ENCODE measurements at regions not wholly inside any gene's neighbourhood (a gene's known extent, or its start where the extent isn't known, plus 50 kb on each side); places are given as distances from the start of the nearest gene placed in this dataset.

DNA sequence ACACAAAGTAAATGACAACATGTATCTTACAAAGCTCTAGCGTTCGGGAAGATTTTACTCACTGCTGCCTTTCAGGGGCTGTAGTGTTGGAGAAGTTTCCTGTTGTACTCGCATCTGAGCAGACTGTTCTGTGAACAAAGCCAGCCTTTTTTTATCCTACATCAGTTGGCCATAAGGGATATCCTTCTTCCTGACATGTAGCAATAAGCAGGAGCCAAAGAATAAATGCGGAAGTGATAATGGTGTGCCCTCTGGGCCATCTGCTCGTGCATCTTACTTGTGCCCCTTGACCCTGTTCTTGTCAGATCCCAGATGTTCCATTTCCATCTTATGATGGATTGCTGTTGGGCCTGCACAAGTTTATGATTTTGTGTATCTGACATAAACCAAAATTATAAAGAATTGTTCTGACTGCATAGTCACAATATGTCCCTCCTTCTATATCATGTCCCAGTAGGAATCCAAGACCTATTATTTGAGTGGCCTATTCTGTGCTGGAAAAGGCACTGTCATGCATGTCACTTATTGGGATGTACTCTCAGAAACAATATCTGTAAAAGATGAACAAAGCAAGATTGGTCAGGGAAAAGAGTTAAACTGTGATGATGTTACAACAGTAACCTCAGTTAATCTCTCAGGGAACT, 631.3 kb downstream of the NSUN3 start:
- intact Hi-C loops (cut with micrococcal nuclease): no loop called here
- Mint-ChIP-seq H3K4me1 (ENCODE audit: low read depth) (no peaks in the 10 kb centered on the region), H3K9me3 (peaks cover 4% of the 10 kb centered on the region), H3K36me3 (ENCODE audit: low read depth) (no peaks in the 10 kb centered on the region), H3K27ac (no peak overlapping the region), H3K27me3 (ENCODE audit: insufficient read depth) (no peaks in the 10 kb centered on the region), H3K4me3 (no peak overlapping the region)
- DNase-seq (ENCODE audit: low spot score): no peak

DNA sequence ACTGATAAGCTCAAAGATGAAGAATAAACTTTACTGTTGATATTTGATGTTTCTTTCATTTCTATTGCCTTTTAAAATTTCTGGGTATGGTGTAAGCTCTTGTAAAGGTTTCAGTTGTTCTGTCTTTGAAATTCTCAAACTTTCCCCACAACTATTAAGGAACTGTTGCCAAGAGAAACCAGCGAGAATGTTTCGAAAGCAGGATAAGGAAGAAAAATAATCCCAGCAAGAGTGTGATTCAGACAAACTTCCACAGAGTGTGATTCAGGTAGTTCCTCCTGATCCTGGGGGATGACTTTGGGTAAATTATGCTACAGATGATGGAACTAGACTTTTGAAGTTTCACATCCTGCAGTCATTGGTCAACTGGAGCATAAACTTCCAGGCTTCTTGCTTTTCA, 632.0 kb downstream of the NSUN3 start:
- H3K27me3 Mint-ChIP-seq (ENCODE audit: insufficient read depth): no peaks in the 10 kb centered on the region

DNA sequence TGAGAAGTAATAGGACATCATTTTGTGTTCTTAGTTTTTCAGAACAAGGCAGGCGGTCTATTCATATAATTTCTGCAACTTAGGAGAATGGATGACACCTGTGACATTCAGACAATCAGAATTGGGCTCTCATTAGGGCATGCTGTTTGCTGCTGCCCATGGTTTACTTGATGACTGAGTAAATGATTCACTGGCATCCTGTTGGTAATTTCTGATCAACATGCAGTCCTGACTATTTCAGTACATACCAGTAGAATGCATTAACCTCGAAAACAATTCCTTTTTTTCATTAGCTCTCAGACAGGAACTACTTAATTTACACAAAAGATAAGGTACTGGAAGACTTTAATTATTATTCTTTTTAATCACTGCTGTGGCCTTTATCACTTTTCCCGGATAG, 641.6 kb downstream of the NSUN3 start:
- H3K36me3 Mint-ChIP-seq (ENCODE audit: low read depth): no peaks in the 10 kb centered on the region
- intact Hi-C loops (cut with micrococcal nuclease): no loop called here

More for the DNA sequence above, 632.0 kb downstream of the NSUN3 start:
- Mint-ChIP-seq H3K36me3 (ENCODE audit: low read depth) (no peaks in the 10 kb centered on the region), H3K4me1 (ENCODE audit: low read depth) (no peaks in the 10 kb centered on the region), H3K27ac (no peak overlapping the region), H3K4me3 (no peak overlapping the region), H3K9me3 (peaks cover 4% of the 10 kb centered on the region)
- intact Hi-C loops (cut with micrococcal nuclease): no loop called here
- no peak for DNase-seq (ENCODE audit: low spot score)

DNA sequence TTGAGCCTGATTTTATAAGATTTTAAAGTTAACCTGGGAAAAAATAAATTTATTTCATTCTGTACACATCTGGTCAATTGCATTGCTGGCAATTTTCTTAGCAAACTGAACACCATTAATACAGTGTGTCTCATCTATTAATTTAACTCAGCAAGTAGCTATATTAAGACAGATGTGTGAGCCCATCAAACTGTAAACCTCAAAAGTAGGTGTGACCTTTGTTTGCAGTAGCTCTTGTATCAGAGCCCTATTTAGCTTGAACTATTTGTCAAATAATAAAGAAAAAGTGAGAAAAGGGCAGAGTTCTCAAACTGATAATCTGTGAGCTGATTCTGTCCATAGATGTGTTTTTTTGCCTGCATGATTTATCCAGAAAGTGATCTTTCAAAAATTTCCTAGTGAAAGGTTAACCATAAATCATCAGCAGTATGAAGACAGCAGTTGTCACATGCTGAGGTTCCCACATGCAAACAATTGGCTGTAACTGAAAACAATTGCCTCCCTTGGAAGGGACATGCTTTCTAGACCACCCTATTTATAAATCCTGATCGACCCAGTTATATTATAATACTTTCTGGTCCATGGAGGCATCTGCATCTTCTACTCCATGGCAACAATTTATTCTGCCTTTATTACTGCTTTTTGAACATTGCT, 646.5 kb downstream of the NSUN3 start:
- H3K27ac Mint-ChIP-seq: no peak overlapping the region
- no peaks in the 10 kb centered on the region for H3K4me1 Mint-ChIP-seq (ENCODE audit: low read depth)
- no peak overlapping the region for H3K4me3 Mint-ChIP-seq
- H3K36me3 Mint-ChIP-seq (ENCODE audit: low read depth): no peaks in the 10 kb centered on the region
- no peak for DNase-seq (ENCODE audit: low spot score)
- H3K9me3 Mint-ChIP-seq: peaks cover 5% of the 10 kb centered on the region
- intact Hi-C loops (cut with micrococcal nuclease): no loop called here
- H3K27me3 Mint-ChIP-seq (ENCODE audit: insufficient read depth): no peaks in the 10 kb centered on the region

More for the DNA sequence above, 641.6 kb downstream of the NSUN3 start:
- Mint-ChIP-seq H3K27me3 (ENCODE audit: insufficient read depth) (no peaks in the 10 kb centered on the region), H3K27ac (no peak overlapping the region), H3K9me3 (peaks cover 9% of the 10 kb centered on the region), H3K4me3 (no peak overlapping the region), H3K4me1 (ENCODE audit: low read depth) (no peaks in the 10 kb centered on the region)
- DNase-seq (ENCODE audit: low spot score): no peak

DNA sequence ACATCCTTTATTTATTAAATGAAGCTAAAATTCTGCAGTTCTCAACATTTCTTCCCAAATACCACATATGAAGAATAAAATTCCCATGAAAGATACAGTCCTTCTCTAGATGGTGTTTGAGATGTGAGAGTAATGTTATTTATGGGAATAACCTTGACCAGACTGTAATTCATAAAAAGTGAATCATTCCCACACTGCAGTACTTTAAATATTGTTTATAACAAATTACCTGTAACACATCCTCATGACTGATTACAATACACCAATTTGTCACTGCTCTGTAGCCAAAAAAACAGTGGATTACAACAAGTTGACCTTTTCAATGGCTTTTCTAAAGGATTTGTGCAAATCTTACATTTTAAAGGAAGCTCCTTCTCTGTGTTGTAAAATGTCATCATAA, 651.3 kb downstream of the NSUN3 start:
- Mint-ChIP-seq H3K9me3 (no peaks in the 10 kb centered on the region), H3K27ac (no peak overlapping the region), H3K36me3 (ENCODE audit: low read depth) (no peaks in the 10 kb centered on the region), H3K4me3 (no peak overlapping the region), H3K4me1 (ENCODE audit: low read depth) (no peaks in the 10 kb centered on the region), H3K27me3 (ENCODE audit: insufficient read depth) (no peaks in the 10 kb centered on the region)
- DNase-seq (ENCODE audit: low spot score): no peak
- intact Hi-C loops (cut with micrococcal nuclease): no loop called here

DNA sequence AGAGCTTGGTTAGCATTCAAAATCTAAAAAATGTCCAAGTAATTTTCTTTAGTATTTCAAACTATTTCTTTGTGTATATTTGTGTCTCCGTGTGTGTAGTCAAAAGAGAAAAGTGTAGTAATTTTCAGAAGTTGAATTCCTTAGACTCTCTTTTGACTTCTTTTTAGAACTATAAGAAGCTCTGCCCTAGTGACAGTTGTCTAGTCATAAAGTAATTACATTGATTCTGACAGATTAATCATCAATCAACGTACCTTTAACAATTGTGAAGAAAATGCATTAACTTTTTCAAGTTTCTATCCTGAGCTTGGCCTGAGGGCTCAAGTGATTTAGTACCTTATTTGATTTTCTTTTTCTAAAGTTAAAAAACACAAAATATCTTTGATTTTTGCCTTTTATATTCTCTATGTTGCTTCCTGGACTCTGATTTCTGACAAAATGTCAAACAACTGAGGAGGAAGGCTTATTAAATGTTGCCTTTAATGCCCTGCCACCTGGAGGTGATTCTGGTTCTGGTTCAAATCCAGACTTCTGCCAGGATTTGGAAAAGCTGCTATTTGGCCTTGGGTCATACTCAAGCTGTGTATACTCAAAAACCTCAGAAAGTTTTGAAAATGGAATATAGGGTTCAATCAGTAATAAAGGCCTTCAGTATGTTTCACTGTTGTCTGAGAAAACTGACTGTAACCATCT, 653.6 kb downstream of the NSUN3 start:
- intact Hi-C loops (cut with micrococcal nuclease): no loop called here
- H3K36me3 Mint-ChIP-seq (ENCODE audit: low read depth): no peaks in the 10 kb centered on the region
- peaks cover 3% of the 10 kb centered on the region for H3K9me3 Mint-ChIP-seq

DNA sequence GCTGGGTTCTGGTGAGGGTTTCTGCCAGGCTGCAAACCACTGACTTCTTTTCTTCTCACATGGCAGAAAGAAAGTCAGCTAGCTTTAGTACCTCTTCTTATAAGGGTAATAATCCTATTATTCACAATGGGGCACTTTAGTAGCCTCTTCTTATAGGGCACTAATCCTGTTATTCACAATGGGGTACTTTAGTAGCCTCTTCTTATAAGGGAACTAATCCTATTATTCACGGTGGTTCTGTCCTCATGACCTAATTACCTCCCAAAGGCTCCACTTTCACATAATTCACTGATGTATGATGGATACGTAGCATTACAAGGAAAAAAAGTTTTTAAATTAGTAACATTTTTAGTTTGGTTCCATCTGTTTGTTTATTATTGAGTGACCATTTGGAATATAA, 671.3 kb downstream of the NSUN3 start:
- Mint-ChIP-seq H3K4me3 (no peak overlapping the region), H3K27ac (no peak overlapping the region), H3K9me3 (peaks cover 16% of the 10 kb centered on the region), H3K36me3 (ENCODE audit: low read depth) (no peaks in the 10 kb centered on the region), H3K27me3 (ENCODE audit: insufficient read depth) (no peaks in the 10 kb centered on the region), H3K4me1 (ENCODE audit: low read depth) (no peaks in the 10 kb centered on the region)
- DNase-seq (ENCODE audit: low spot score): no peak
- intact Hi-C loops (cut with micrococcal nuclease): no loop called here

More for the DNA sequence above, 653.6 kb downstream of the NSUN3 start:
- no peaks in the 10 kb centered on the region for H3K27me3 Mint-ChIP-seq (ENCODE audit: insufficient read depth)
- DNase-seq (ENCODE audit: low spot score): no peak
- H3K27ac Mint-ChIP-seq: no peak overlapping the region
- no peak overlapping the region for H3K4me3 Mint-ChIP-seq
- H3K4me1 Mint-ChIP-seq (ENCODE audit: low read depth): no peaks in the 10 kb centered on the region

DNA sequence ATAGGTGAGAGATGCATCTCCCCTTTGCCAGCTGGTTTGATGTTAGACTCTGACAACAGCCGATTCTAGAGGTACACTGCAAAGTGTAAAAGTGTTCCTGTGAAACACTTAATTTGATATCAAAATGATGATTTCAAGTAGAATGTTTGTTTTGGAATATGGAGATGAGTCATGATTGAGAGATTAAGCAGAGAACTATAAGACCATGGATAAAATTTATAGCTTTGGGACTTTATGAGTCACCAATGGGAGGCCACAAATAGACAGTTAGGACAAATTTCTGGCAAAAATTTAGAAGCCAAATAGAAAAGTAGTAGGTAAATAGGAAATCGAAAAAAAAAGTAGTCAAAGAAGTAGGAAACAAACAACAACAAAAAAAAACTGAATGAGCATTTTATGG, 672.5 kb downstream of the NSUN3 start:
- DNase-seq (ENCODE audit: low spot score): no peak
- H3K4me1 Mint-ChIP-seq (ENCODE audit: low read depth): no peaks in the 10 kb centered on the region
- H3K9me3 Mint-ChIP-seq: peaks cover 10% of the 10 kb centered on the region
- H3K27me3 Mint-ChIP-seq (ENCODE audit: insufficient read depth): no peaks in the 10 kb centered on the region
- H3K36me3 Mint-ChIP-seq (ENCODE audit: low read depth): no peaks in the 10 kb centered on the region
- no peak overlapping the region for H3K4me3 Mint-ChIP-seq
- H3K27ac Mint-ChIP-seq: no peak overlapping the region
- intact Hi-C loops (cut with micrococcal nuclease): no loop called here

DNA sequence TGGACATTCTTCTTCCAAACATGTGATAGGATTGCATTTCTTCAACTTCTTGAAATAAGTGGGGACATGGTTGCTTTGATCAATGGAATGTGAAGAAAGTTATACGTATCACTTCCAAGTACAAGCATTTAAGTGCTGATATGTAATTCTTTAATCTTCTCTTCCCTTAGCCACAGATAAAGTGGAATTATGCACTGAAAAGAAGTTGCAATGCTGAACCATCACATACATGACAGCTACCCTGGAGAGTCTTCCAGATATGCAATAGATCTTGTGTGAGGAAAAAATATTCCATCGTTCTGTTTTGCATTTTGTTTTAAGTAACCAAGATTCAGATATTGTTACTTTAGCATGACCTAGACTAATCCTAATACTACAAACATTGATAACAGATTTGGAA, 674.3 kb downstream of the NSUN3 start:
- Mint-ChIP-seq H3K4me3 (no peak overlapping the region), H3K36me3 (ENCODE audit: low read depth) (no peaks in the 10 kb centered on the region), H3K9me3 (peaks cover 14% of the 10 kb centered on the region), H3K27me3 (ENCODE audit: insufficient read depth) (no peaks in the 10 kb centered on the region), H3K27ac (no peak overlapping the region), H3K4me1 (ENCODE audit: low read depth) (no peaks in the 10 kb centered on the region)
- intact Hi-C loops (cut with micrococcal nuclease): no loop called here
- DNase-seq (ENCODE audit: low spot score): no peak

DNA sequence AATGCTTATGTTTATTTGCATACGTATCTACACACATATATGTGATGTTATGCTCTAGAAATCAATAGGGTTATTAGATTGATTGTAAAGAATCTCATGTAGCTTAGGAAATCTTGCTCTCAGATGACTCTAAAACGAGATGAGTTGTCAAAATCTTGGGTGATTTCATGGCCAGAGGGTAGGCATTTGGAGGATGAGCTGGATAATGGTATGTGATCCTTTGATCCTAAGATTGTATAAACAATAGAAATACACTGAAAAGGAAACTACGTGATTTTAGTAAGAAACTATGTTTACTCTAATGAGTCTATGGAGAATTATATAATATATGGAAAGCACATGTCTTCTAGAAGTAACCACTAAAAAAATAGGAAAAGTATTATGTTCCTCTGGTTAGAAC, 676.6 kb downstream of the NSUN3 start:
- H3K27ac Mint-ChIP-seq: no peak overlapping the region
- no peaks in the 10 kb centered on the region for H3K27me3 Mint-ChIP-seq (ENCODE audit: insufficient read depth)
- H3K9me3 Mint-ChIP-seq: peaks cover 18% of the 10 kb centered on the region
- no peaks in the 10 kb centered on the region for H3K4me1 Mint-ChIP-seq (ENCODE audit: low read depth)
- intact Hi-C loops (cut with micrococcal nuclease): no loop called here
- H3K4me3 Mint-ChIP-seq: no peak overlapping the region
- H3K36me3 Mint-ChIP-seq (ENCODE audit: low read depth): no peaks in the 10 kb centered on the region
- DNase-seq (ENCODE audit: low spot score): no peak

DNA sequence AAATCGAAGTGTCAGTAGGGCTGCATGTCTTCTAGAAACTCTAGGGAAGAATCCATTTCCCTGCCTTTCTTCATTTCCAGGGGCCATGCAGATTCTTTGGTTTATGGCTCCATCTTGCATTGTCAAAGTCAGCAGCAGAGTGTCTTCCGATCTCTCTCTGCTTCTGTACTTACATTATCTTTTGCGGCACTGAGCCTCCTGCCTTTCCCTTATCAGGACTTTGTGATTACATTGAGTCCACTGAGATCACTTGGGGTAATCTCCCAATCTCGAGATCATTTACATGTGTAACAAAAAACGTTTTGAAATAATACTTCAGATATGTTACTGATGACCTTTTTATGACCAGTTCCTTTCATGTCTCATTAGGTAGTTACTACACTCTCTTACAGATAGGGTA, 695.9 kb downstream of the NSUN3 start:
- Mint-ChIP-seq H3K9me3 (peaks cover 28% of the 10 kb centered on the region), H3K27me3 (ENCODE audit: insufficient read depth) (no peaks in the 10 kb centered on the region), H3K27ac (no peak overlapping the region), H3K36me3 (ENCODE audit: low read depth) (no peaks in the 10 kb centered on the region), H3K4me3 (no peak overlapping the region), H3K4me1 (ENCODE audit: low read depth) (no peaks in the 10 kb centered on the region)
- intact Hi-C loops (cut with micrococcal nuclease): no loop called here
- DNase-seq (ENCODE audit: low spot score): no peak

DNA sequence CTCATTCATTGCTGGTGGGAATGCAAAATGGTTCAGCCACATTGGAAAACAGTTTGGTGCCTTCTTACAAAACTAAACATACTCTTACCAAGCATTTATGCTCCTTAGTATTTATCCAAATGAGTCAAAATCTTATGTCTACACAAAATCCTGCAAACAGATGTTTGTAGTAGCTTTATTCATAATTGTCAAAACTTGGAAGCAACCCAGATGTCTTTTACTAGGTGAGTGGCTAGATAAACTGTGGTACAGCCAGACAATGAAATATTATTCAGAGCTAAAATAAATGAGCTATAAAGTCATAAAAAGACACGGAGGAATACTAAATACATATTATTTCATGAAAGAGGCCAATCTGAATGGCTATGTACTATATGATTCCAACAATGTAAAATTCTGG, 709.5 kb downstream of the NSUN3 start:
- Mint-ChIP-seq H3K27me3 (ENCODE audit: insufficient read depth) (no peaks in the 10 kb centered on the region), H3K9me3 (peaks cover 4% of the 10 kb centered on the region), H3K4me1 (ENCODE audit: low read depth) (no peaks in the 10 kb centered on the region), H3K36me3 (ENCODE audit: low read depth) (no peaks in the 10 kb centered on the region), H3K4me3 (no peak overlapping the region), H3K27ac (no peak overlapping the region)
- DNase-seq (ENCODE audit: low spot score): no peak
- intact Hi-C loops (cut with micrococcal nuclease): no loop called here

DNA sequence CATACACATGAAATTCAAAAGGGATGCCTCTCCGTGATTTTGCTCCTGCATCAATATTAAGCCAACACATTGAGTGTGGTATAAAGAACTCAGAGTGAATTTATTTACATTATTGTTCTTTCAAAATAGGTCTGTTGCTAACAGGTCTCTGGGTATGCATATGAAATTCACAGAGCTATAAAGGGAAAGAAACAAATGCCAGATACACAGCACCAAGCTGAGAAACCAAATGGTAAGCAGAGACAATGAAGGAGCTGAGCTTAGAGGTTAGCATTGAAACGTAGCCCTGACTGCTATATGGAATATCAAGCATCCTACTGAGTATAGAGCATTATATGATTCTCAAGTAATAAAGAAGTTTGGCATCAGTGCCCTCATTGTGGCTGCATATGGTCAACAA, 712.9 kb downstream of the NSUN3 start:
- intact Hi-C loops (cut with micrococcal nuclease): no loop called here
- H3K4me1 Mint-ChIP-seq (ENCODE audit: low read depth): no peaks in the 10 kb centered on the region
- H3K4me3 Mint-ChIP-seq: no peak overlapping the region
- H3K27ac Mint-ChIP-seq: no peak overlapping the region
- no peaks in the 10 kb centered on the region for H3K36me3 Mint-ChIP-seq (ENCODE audit: low read depth)
- no peaks in the 10 kb centered on the region for H3K27me3 Mint-ChIP-seq (ENCODE audit: insufficient read depth)
- no peak for DNase-seq (ENCODE audit: low spot score)
- no peaks in the 10 kb centered on the region for H3K9me3 Mint-ChIP-seq

Measured in activated T-helper 1 cell treated with anti-CD3 and anti-CD28 coated beads, Interleukin-12 subunit alpha, Interleukin-12 subunit beta, Interleukin-2, Interleukin-4 antibody, amounts not matched to agents 30 ng/mL and 10 ng/mL and 1 ng/mL, durations not matched to agents 14 hours and 24 hours and 36 hours (primary cell).